CMK (cell line): ENCODE measurements at regions not wholly inside any gene's neighbourhood (a gene's known extent, or its start where the extent isn't known, plus 50 kb on each side); places are given as distances from the start of the nearest gene placed in this dataset.
"Not testable (repeated sequence)": the region's sequence is repeated elsewhere in the genome, so short reads cannot be mapped to it uniquely, and the experiment has no call there.

ENCODE experiments used
- DNase-seq: peaks from one replicate; pipeline ENCODE4 v3.0.0-alpha.2; 2010; ENCODE audit warnings: low read depth

- no peak for DNase-seq
Measured at GRCh38 chr5:42089705-42090104, 164.6 kb downstream of the FBXO4 start.

- DNase-seq = no peak
Measured at GRCh38 chr5:42090162-42090561, 165.1 kb downstream of the FBXO4 start.

- not testable (repeated sequence) for DNase-seq
Measured at GRCh38 chr5:42099846-42100245, 174.8 kb downstream of the FBXO4 start.

- DNase-seq = no peak
Measured at GRCh38 chr5:42108468-42108867, 183.4 kb downstream of the FBXO4 start.

DNA sequence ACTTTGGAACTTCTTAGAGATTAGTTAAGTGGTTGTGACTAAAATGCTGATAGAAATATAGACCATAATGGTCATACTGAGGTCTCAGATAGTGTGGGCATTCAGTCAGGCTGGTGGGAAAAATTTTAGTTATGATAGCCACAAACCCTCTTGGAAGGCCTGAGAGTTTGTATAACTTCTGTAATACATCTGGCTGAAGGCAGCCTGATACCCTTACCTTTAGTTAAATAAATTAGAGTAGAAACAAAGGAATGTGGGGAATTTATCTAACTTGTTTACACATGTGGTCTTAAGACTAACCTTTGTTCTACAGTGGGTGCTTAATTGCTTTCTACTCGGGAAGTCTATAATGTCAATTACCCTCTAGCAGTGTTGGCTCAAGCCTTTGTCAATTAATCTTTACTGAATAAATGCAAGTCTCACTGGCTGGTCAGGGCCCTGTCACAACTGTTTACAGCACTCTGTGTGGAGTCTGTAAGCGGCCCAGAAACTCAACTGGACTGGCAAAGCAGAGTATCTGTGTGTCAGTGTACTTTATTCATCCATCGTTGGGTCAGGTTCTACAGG, 184.0 kb downstream of the FBXO4 start:
- DNase-seq = no peak

- not testable (repeated sequence) for DNase-seq
Measured at GRCh38 chr5:42115721-42116120, 190.6 kb downstream of the FBXO4 start.

DNA sequence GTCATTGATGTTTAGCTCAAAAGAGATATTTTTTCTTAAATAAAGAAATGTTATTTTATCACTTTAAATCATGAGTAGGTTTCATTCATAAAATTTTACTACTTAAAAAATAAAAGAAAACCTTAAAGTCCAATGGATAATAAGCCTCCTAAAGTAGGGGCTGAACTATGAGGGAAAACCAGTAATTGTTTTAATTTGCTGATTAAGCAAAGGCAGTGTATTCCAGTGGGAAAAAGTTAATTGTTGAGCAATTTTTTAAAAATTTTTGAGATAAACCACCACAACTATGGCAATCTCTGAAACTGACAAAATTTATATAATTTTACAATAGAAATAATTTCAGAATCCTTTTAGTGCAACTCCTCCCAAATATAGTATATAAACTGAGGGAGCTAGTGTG, 195.0 kb downstream of the FBXO4 start:
- DNase-seq = no peak

DNA sequence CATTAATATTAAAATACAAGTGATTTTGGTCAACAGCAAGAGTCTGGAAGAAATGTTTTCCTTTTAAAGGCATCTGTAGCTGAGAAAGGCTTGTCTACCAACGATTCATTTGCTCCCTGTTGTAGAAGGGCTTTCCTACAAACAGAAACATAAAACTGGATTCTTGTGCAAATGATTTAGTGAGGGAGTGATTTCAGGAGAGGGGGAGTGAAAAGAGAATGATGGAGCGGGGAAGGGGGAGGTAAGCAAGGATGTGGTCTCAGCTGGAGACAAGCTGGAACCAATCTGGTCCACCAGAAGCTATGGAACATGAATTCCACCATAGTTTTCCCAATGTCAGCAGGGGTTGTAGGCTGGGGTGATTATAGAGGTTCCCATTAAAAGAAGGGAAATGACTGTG, 196.3 kb downstream of the FBXO4 start:
- DNase-seq = no peak

DNA sequence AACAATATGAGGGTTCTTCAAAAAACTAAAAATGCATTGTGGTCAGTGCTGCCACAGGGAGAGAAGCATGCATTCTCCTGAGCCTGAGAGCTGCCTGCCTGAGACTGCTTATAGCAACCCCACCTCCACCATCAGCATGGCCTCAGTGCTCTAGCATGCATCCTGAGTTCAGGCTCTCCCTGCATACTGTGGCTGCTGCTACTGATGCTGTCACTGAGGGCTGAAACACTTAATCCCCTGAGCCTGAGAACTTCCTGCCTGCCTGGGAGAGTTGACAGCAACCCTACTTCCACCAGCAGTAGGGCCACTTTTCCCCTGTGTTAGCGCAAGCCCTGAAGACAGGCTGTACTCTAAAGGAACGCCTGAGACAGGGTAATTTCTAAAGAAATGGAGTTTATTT, 206.0 kb downstream of the FBXO4 start:
- DNase-seq = no peak

DNA sequence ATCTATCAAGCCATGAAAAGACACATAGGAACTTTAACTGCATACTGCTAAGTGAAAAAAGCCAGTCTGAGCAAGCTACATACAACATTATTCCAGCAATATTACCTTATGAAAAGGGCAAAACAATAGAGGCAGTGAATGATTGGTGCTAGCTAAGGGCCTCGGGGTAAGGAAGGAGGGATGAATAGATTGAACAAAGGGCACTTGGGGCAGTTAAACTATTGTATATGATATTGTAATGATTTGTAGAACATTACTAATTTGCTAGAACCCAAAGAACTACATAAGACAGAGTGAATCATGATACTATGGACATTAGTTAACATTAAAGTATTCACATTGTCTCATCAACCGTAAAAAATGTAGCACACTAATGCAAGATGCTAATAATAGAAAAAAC, 218.3 kb downstream of the FBXO4 start:
- no peak for DNase-seq

- DNase-seq = no peak
Measured at GRCh38 chr5:42148813-42149212, 223.7 kb downstream of the FBXO4 start.

DNA sequence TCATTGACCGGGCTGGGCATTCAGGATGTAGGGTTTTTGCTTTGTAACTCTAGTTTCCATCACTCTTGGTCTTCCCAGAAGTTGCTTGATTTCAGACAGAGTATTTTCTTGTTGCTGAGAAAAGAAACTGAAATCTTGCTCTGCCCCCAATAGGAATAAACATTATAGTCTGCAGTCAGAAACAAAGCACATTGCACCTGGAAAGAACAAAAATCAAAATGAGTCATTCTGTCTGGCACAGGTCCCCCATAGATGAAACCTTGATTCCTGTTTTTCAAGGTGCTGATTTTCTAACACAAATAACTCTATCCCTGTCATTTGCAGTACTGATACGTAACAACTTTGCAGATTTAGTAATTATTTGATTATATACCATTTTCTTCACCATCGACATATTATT, 232.1 kb downstream of the FBXO4 start:
- no peak for DNase-seq

DNA sequence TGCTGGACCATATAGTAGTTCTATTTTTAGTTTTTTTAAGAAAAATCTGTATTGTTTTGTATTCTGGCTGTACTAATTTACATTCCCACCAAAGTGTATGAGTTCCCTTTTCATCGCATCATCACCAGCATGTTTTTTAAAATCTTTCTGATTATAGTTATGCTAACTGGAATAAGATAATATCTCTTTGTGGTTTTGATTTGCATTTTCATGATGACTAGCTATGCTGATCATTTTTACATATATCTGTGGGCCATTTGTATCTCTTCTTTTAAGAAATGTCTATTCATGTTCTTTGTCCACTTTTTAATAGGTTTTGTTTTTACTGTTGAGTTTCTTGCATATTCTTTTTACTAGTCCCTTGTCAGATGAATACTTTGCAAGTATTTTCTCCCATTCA, 238.0 kb downstream of the FBXO4 start:
- DNase-seq = no peak

DNA sequence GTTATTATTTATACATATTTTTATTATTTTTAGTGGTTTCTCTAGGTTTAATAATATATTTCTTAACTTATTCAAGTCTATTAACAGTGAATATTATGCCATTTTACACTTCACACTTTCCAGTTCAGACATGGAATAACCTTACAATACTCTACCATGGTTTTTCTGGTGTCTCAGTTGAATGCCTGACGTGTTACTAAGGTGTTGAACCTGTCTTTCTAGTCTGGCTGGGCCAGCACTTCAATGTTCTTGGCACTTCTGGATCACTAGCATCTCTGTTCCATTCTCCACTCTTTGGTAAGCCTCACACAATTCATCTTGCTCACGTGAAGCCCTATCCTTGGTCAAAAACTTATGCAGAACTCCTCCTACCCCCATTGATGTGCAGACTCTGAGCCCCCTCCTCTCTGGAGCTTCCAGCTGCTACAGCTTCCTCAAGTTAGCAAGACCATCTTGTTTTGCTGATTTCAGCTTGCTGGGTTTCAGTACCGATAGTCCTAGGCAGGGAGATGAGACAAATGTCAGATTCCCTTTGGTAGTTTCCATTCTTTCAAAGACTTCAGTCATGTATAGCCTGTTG, 243.1 kb downstream of the FBXO4 start:
- no peak for DNase-seq

DNA sequence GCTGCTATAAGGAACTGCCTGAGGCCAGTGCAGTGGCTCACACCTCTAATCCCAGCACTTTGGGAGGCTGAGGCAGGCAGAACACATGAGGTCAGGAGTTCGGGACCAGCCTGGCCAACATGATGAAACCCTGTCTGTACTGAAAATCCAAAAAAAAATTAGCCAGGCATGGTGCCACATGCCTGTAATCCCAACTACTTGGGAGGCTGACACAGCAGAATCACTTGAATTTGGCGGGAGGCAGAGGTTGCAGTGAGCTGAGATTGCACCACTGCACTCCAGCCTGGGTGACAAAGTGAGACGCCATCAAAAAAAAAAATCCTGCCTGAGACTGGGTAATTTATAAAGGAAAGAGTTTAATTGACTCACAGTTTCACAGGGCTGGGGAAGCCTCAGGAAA, 247.1 kb upstream of the GHR start:
- not testable (repeated sequence) for DNase-seq

- not testable (repeated sequence) for DNase-seq
Measured at GRCh38 chr5:42179843-42180242, 243.4 kb upstream of the GHR start.

- DNase-seq = no peak
Measured at GRCh38 chr5:42216904-42217303, 206.3 kb upstream of the GHR start.

GRCh38 chr5:42217791-42218190, 205.4 kb upstream of the GHR start:
- no peak for DNase-seq

GRCh38 chr5:42225009-42225408, 198.2 kb upstream of the GHR start:
- DNase-seq = no peak

DNA sequence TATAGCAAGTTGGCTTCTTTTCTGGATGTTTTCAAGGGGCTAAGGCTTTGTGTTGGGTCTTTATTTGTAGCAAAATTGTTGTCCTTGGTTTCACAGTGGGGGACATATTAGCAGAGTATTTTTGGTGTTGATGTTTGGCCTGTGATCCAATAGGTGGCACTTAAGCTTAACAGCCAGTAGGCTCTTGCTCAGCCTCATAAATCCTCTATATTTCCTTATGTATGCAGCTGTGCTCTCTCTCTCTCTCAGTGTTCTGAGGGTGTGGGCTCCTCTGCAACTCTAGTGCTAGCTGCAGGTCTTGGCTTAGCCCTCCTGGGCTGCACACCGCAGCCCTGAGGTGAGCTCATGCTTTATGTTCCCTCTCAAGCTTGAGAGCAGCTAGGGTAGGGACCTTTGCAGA, 195.0 kb upstream of the GHR start:
- DNase-seq = no peak

DNA sequence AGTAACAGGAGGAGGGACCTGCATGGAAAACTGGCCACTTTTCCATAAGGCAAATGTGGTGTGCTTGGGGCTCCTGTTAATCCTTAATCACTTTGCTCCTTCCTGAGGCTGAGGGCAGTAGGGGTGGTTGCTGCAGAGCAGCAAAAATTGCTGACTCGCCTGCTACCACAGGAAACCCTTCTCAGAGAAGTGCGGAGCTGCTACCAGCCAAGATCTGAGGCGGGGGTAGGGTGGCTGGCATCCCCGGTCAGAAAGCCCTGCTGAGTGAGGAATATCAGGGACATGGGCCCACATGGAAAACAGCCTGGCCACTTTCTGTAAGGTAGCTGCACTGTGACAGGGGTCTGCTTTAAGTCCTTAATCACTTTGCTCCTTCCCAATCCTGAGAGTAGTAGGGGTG, 192.4 kb upstream of the GHR start:
- no peak for DNase-seq

DNA sequence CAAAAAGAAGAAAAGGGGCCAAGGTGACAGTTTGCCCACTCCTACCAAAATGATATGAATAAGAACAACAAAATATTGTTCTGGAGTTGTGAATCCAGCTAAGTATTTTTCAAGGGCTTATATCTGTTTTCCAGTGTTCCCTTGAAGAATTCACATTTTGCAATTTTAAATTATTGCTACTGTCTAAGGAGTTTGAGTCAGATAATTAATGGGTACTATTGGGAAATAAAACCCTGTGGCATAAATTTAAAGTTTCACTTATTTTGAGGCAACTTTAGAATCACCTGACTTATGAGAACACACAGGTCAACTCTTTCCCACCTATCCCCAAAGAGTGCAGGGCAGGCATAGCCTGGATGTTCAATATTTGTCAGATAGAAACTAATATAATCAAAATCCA, 188.0 kb upstream of the GHR start:
- DNase-seq = no peak

- DNase-seq = no peak
Measured at GRCh38 chr5:42235837-42236236, 187.4 kb upstream of the GHR start.

DNA sequence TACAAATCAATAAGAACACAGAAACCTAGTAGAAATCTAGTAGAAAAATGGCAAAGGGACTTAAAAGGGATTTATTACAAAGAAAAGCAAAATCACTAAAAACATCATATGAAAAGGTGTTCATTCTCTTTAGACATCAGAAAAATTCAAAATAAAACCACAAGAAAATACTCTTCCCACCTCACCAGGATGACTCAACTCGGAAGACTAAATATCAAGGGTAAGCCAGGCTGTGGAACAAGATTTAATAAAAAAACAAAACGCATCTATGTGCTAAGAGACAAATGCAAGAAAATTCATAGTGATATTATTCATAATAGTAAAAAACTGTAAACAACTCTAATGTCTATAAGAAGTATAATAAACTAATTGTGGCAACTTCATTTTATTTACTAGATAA, 181.6 kb upstream of the GHR start:
- DNase-seq = no peak

DNA sequence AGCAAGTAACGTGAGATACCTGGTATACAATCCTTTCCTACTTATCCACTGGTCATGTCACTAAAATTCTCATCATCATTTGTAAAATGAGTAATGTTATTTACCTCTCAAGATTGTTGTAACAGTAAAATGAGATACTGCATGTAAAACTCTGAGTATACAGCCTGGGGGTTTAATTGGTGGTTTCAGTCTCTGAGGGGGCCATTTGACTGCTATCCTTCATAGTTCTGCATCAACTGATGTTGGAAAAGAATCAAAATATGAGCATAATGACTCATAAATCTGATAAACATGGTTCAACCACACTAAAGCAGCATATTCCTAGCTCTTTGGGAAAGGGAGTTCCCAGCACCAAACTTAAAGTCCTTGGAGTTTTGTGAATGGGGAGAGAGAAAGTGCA, 181.0 kb upstream of the GHR start:
- DNase-seq = no peak
